Globus pallidus (tissue), 1 donor: ENCODE measurements at regions not wholly inside any gene's neighbourhood (a gene's known extent, or its start where the extent isn't known, plus 50 kb on each side); places are given as distances from the start of the nearest gene placed in this dataset.
A peak's percentile ranks its signal among the peaks of the same experiment; 100 is the strongest.

Experiments
- DNase-seq: peaks from one replicate; pipeline ENCODE4 v3.0.0-alpha.2; 2015; ENCODE audit warnings: low spot score

DNA sequence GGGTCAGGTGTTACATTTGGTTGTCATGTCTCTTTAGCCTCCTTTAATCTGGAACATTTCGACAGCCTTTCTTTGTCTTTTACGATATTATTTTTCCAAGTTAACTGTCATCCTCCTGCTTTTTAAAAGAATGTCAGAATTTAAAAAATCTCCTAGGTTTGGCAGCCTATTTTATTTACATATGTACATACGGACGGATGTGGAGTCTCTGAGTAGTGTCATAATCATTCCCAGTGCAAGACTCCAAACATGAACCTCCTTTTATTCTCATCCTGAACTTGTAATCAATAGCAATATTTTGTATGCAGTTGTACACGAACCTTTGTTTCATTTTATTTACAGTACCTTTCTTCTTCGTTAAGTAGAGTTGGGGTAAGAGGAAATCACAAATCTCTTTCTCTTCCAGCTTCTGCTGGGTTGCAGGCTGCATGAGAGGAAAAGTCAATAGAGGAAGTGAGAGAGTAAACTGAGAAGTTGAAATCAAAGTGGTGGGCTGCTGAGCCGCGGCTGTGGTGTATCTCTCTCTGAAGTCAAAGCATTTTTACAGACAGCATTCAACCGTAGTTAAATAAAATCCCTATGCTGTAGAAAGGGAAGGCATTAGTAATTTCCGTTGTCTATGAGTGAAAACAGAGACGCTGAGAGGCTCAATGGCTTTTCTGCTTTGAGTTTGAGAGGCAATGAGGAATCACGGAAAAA, 53.9 kb upstream of the RPS6KA3 start:
- peak; percentile 27 for DNase-seq

DNA sequence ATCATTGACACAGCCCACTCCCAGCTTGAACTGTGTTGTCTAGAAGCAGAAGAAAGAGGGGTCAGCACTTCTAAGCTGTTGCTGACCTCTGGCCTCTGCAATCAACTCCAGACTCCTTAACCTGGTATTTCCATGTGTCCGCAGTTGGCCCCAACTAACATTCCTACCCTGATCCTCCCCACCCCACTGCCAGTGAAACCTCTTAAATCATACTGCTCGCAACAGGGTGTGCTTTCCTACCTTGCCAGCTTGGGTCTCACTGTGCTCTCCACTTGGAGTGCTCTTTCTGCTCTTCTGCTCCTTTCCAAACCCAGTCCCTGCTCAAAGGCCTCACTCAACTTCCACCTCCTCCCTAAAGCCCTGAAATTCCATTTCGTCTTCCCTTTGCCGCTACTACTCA, 52.3 kb upstream of the RPS6KA3 start:
- DNase-seq, result no peak

DNA sequence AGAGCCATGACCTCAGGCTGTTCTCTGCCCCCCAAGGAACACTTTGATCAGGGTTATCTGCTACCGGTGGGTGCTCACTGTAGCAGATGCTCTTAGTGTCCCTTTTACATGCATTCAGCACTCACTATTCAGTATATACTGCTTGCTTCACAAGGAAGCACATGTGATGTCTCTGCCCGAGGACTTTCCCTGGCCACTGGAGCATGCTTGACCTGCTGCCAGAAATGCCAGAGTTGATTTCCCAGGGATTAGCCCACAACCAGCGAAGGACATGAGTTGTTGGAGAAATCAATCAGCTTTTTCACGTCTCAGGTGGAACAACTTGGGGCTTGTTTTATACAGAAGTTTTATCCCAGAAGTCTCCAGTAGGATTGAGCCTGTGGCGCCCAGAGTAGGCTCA, 51.2 kb upstream of the RPS6KA3 start:
- DNase-seq, result no peak
